Hematopoietic multipotent progenitor cell treated with erythropoietin and hydrocortisone succinate and interleukin-3 and kit ligand, for 15 days (in vitro differentiated cells): ENCODE measurements at regions not wholly inside any gene's neighbourhood (a gene's known extent, or its start where the extent isn't known, plus 50 kb on each side); places are given as distances from the start of the nearest gene placed in this dataset.
"Not testable (repeated sequence)": the region's sequence is repeated elsewhere in the genome, so short reads cannot be mapped to it uniquely, and the experiment has no call there.

Source experiments
- DNase-seq: peaks from one replicate; pipeline ENCODE4 v3.0.0-alpha.2; 2015; ENCODE audit warnings: low spot score

- DNase-seq, result no peak
Measured at GRCh38 chr2:176856683-176857082, 355.9 kb upstream of the HNRNPA3 start.

GRCh38 chr2:176865336-176865735, 347.3 kb upstream of the HNRNPA3 start:
- no peak for DNase-seq

GRCh38 chr2:176872406-176872805, 340.2 kb upstream of the HNRNPA3 start:
- no peak for DNase-seq

- DNase-seq, result no peak
Measured at GRCh38 chr2:176873403-176873802, 339.2 kb upstream of the HNRNPA3 start.

DNA sequence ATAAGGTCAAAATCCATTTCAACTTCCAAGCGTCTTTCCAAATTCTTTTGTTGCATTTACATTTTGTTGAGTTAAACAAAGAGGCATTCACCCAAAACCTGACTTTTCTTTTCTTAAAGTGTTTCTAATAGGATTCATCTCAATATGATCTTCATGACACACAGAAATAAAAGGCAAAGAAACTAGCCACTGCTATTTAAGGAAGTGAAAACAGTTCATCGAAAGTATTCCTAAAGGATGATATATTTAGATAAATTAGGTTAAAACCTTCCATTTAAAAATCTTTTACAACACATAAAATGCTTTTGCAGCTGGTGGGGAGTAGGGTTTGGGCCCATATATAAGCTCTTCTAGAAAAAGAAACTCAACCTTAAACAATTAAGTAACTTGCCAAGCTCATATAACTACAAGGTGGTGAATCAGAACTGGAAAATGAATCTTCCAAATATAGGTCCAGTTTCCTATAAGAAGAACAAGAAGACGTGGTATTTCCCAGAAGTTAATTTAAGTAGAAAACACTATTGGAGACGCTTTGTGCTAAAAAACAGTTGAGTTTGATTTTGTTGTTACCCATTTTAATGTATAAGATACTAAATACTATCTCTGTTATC, 336.0 kb upstream of the HNRNPA3 start:
- DNase-seq, result no peak

DNA sequence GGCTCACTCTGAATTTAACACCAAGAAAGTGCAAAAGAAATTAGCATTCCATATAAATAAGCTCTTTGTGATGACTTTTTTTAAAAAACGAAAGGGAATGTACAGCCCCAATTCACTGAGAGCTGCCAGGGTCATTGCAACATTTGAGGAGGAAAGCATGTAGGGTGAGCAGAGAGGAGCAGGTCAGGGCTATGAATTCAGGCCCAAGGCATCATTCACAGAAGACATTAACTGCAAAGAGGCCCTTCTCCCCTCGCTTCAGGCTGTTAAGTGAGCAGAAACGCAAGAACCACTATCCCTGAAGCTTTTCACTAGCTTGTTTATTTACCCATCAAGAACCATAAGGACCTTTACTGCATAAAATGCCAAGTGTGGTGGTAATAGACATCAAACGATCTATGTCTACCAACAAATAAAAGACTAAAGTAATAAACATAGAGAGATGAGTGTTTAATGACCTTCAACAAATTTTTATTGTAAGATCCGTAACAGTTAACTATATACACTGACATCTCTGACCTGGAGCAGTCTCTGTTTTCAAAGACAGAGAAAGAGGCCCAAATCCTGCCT, 333.1 kb upstream of the HNRNPA3 start:
- no peak for DNase-seq

DNA sequence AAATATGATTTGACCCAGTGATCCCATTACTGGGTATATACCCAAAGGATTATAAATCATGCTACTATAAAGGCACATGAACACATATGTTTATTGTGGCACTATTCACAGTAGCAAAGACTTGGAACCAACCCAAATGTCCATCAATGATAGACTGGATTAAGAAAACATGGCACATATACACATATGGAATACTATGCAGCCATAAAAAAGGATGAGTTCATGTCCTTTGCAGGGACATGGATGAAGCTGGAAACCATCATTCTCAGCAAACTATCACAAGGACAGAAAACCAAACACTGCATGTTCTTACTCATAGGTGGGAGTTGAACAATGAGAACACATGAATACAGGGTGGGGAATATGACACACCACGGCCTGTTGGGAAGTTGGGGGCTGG, 330.5 kb upstream of the HNRNPA3 start:
- DNase-seq, result not testable (repeated sequence)

GRCh38 chr2:176885001-176885643, 327.5 kb upstream of the HNRNPA3 start:
- DNase-seq, result no peak

GRCh38 chr2:176885661-176886060, 326.9 kb upstream of the HNRNPA3 start:
- DNase-seq, result no peak

GRCh38 chr2:176891105-176891504, 321.5 kb upstream of the HNRNPA3 start:
- DNase-seq, result no peak

DNA sequence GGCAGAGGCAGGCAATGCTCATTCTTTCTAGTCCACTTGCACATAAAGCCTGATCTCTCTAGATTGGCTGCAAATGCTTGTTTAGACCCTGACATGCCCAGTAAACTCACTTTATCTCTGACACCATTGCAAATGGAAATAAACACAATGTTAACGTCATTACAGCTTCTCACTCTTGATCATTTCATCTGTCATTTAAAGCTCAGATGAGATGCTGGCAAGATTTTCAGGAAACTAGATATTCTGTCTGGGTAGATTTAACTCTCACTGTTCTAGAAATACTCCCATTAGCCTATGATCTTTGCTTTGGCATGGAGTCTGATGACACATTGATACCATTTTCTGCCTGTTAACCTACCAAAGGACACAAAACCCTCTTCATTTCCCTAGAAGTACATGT, 320.7 kb upstream of the HNRNPA3 start:
- DNase-seq, result no peak

DNA sequence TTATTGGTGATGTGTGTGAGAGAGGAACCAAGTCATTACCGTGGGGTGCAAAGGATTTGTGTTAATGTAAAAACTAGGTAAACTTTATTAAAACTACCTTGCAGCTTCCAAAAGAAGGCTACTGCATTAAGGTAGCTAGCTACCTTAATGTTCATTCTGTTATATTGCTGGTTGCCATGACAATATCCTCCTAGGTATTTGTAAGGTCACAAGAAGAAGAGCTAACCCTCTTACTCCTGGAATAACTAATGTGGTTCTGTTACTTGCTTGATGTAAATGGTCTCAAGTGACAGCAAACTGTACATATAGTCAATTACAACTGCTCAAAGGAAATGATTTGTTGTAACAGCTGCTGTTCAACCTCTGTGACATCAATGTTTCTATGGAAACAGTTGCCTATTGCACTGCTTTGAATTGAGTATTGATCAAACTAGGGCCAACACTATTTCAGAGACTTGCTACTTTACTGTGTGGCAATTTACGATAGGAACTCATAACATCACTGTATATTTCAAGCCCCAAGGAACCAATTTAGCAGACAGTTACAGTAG, 319.8 kb upstream of the HNRNPA3 start:
- DNase-seq, result no peak

GRCh38 chr2:176895158-176895557, 317.4 kb upstream of the HNRNPA3 start:
- DNase-seq, result no peak

DNA sequence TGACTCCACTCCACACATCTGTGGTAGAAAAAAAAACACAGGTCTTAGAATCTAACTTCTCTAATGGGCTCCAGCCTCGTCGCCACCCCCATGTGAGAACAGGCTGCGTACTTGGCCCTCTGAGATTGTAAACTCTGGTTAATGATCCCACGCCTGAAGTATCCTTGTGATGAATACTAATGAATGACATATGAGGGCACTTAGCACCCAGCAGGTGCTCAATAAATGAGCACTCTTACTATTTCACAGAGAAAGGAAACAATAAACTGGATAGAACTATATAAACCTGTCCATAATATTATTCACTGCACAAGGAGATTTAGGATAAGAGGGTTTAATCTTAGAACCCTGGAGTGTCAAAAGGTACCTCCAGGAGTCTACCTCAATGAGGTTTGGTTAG, 310.1 kb upstream of the HNRNPA3 start:
- DNase-seq, result no peak

GRCh38 chr2:176904053-176904452, 308.5 kb upstream of the HNRNPA3 start:
- DNase-seq, result not testable (repeated sequence)

DNA sequence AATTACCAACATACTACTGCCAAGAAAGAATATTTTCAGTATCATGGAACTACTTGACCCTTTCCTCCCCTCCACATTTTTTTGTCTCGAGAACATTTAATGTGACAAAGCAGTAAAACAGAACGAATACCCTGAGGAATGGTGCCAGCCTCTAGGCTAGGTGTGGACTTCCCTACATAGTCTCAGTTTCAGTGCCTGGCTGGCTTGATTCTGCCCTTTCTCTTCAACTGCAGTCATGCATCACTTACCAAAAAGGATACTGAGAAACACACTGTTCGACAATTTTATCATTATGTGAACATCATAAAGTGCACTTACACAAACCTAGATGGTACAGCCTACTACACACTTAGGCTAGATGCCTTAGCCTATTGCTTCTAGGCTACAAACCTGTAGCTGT, 305.3 kb upstream of the HNRNPA3 start:
- no peak for DNase-seq

DNA sequence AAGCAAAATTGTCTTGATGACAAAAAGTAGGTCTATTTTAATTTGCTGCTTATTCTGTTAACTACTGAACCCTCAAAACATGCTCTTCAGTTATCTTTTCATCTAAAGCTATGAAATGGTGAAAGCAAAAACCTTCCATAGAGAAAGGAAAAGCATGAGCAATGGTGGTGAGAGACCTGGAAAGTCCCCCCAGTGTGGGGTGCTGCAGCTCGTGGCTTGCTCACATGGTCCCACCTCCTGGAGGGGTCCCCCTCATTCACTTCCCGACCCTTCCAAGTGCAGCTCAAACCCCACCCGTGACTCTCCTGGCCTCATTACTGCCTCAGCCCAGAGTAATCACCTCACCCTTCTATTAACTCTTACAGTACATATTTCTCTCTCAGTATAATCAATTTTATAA, 301.8 kb upstream of the HNRNPA3 start:
- DNase-seq, result no peak

DNA sequence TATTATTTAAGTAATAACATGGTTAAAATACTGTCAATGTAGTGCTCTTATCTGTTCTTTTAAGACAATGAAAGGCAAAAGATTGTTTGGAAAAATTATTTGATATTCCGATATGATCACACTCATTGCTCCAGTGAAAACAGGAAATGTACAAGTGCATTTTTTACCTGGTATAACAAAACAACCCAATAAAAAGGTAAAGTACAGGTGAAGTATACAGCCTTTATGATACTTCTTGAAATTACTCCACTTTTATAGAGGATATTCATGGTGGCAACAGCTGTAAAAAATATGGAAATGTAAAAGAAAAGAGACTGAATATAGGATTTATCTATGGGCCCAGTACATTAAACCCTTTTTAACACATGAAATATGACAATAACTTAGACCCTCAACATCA, 298.6 kb upstream of the HNRNPA3 start:
- DNase-seq, result no peak

DNA sequence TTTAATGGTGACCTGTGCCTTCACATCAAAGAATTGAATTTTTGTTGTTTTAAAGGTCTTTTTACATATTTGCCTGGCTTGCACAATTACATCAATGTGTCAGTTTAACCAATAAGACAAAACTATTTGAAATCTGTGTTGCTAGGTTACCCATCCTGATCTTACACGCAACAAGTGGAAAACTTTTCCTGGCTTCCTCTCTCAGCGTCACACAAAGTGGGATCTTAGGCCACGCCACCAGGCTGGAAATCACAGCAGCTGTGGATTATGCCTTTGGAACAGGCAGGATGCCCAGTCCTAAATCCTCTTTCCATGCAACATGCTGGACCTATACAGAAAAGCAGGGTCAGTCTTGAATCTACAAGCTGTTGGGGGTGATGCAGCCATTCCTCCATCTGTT, 298.2 kb upstream of the HNRNPA3 start:
- DNase-seq, result no peak

- DNase-seq, result not testable (repeated sequence)
Measured at GRCh38 chr2:176922545-176922944, 290.0 kb upstream of the HNRNPA3 start.

GRCh38 chr2:176923205-176923604, 289.4 kb upstream of the HNRNPA3 start:
- DNase-seq, result no peak

- DNase-seq, result no peak
Measured at GRCh38 chr2:176924909-176925534, 287.6 kb upstream of the HNRNPA3 start.

GRCh38 chr2:176926453-176926852, 286.1 kb upstream of the HNRNPA3 start:
- DNase-seq, result no peak
